ENCODE measurements at regions not wholly inside any gene's neighbourhood (a gene's known extent, or its start where the extent isn't known, plus 50 kb on each side); places are given as distances from the start of the nearest gene placed in this dataset.
"Not testable (repeated sequence)": the region's sequence is repeated elsewhere in the genome, so short reads cannot be mapped to it uniquely, and the experiment has no call there.

- no peak for DNase-seq (ENCODE audit: low spot score)
Measured at GRCh38 chr21:14058566-14058965, 152.2 kb downstream of the LIPI start.

DNA sequence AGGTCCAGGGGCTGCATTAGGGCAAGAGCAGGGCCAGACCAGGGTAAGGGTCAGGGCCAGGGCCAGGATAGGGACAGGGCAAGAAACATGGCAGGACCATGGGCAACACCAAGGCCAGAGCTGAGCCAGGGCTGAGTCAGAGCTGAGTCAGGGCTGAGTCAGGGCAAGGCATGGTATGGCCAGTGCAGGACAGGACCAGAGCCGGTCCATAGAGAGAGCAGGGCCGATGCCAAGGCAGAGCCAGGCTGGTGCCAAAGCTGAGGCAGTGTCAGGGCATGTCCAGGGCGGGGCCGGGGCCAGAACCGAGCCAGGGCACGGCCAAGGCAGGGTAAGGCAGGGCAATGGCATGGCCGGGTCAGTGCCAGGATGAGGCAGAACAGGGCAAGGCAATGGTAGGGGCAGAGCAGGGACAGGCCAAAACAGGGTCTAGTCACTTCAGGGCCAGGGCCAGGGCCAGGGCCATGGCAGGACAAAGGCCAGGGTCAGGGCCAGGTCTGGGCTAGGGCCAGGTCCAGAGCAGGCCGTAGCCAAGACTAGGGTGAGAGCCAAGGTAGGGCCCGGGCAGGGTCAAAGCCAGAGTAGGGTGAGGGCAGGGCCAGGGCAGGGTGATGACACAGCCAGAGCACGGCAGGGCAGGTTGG lies 152.8 kb downstream of the LIPI start:
- not testable (repeated sequence) for DNase-seq (ENCODE audit: low spot score)

DNA sequence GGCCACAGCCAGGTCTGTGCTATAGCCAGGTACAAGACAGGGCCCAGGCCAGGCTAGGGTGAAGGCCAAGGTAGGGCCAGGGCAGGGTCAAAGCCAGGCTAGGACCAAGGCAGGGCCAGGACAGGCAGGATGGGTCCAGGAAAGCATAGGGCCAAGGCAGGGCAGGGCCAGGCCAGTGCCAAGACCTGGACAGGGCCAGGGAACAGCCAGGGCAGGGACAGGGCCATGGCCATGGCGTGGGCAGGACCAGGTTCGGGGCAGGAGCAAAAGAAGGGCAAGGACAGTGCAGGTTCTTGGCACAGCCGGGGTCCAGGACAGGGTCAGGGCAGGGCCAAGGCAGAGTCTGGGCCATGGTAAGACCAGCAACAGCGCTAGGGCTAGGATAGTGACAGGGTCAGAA lies 153.4 kb downstream of the LIPI start:
- DNase-seq (ENCODE audit: low spot score): no peak

GRCh38 chr21:14056771-14057191 lies 154.0 kb downstream of the LIPI start:
- DNase-seq (ENCODE audit: low spot score): no peak

- DNase-seq (ENCODE audit: low spot score): not testable (repeated sequence)
Measured at GRCh38 chr21:14055746-14056515, 154.8 kb downstream of the LIPI start.

DNA sequence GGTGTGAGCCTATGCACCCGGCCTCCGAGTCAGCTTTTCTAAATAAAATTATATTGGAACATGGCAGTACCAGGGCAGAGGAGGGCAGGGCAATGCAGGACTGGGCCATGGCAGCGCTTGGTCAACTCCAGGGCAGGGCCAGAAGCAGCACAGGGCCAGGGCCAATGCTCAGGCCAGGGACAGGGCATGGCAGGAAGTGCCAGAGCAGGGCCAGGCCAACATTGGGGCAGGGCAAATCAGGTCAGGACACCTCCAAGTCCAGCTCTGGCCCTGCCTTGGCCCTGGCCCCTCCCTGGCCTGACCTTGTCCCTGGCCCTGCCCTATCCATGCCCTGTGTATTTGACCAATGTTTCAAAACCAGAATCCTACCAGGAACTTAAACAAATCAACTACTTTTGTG lies 156.1 kb downstream of the LIPI start:
- no peak for DNase-seq (ENCODE audit: low spot score)

- DNase-seq (ENCODE audit: low spot score): no peak
Measured at GRCh38 chr21:14050121-14050520, 160.6 kb downstream of the LIPI start.

DNA sequence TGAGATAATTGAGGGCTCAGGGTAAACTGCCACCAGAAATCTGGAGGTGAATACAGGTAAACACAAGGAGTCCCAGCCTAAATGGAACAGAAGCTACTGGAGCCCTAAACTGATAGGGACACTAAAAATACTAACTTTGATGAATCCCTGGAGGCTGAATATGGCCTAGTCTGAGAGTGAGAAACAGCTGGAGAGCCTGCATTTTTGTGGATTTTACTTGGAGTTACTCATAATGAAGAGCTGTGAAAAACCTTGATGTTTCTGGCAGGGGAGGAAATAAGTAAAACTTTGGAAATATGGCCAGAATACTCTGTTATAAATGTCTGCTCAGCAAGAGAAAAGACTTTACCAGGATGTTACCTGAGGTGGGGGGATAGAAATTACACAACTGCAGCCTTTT lies 164.4 kb downstream of the LIPI start:
- no peak for DNase-seq (ENCODE audit: low spot score)

- DNase-seq (ENCODE audit: low spot score): no peak
Measured at GRCh38 chr21:14040386-14040785, 170.4 kb downstream of the LIPI start.

DNA sequence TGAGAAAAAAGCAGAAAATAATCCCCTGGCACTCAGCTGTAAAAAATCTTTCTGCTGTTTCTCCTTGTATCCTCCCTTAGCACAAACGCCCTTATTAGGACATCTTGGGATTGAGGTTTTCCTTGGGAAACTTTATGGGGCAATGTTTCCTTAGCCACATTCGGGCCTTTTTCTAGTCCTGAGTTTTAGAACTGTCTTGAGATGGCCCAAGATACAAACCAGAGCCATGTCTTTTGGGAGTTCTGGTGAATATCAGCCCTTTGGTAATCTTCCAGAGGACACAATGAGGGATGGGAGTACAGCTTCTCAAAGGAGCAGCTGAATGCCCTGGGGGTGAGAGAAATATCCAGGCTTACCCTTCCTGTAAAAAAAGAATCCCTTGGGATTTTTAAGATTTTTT lies 182.1 kb downstream of the LIPI start:
- DNase-seq (ENCODE audit: low spot score): not testable (repeated sequence)

DNA sequence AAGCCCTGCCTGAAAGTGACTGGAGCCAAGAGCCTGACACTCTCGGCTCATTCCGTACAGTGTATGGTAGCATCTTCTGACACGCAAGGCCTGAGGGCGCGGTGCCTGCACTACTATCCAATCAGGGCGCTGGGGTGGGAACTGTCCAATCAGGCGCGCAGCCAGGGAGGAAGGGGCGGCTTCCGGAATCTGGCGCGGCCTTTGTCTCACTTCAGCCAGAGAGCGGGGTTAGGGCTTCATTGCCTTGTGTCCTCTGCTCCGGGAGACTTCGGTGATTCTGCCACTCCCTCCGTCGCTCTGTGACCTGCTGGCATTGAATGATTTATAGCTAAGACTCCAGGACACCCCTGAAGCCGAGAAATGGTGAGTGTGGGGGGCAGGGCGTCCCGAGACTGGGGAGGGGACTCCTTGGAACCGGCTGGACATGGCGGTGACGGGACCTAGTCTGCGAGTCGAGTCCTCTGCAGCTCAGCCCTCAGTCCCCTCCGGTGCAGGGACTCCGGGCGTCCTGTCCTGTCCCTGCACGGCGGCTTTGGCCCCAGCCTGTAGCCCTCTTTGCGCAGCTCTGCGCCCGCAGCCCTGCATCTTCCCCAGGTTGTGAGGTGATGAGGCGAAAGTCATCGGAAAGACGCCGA lies 183.4 kb downstream of the LIPI start:
- peak; percentile 95 for DNase-seq (ENCODE audit: low spot score)

GRCh38 chr21:14020108-14020507 lies 190.6 kb downstream of the LIPI start:
- not testable (repeated sequence) for DNase-seq (ENCODE audit: low spot score)

DNA sequence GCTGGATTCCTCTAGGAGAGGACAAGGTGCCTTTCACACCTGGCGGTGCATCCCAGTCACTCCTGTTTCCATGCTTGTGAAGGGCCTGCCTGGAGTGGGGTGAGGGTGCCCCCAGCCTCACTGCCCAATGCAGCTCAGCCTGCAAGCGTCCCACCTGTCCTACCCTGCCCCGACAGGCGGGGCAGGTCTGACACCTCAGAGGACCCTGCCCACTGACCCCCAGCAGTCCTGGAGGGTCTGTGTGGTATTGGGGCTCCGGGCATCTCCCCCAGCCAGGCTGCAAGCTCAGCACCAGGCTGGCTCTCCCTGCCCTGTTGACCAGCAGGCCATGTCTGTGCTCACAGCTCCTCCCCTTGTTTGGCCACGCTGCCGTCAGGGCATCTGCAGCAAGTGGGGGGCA lies 194.9 kb downstream of the LIPI start:
- DNase-seq (ENCODE audit: low spot score): not testable (repeated sequence)

DNA sequence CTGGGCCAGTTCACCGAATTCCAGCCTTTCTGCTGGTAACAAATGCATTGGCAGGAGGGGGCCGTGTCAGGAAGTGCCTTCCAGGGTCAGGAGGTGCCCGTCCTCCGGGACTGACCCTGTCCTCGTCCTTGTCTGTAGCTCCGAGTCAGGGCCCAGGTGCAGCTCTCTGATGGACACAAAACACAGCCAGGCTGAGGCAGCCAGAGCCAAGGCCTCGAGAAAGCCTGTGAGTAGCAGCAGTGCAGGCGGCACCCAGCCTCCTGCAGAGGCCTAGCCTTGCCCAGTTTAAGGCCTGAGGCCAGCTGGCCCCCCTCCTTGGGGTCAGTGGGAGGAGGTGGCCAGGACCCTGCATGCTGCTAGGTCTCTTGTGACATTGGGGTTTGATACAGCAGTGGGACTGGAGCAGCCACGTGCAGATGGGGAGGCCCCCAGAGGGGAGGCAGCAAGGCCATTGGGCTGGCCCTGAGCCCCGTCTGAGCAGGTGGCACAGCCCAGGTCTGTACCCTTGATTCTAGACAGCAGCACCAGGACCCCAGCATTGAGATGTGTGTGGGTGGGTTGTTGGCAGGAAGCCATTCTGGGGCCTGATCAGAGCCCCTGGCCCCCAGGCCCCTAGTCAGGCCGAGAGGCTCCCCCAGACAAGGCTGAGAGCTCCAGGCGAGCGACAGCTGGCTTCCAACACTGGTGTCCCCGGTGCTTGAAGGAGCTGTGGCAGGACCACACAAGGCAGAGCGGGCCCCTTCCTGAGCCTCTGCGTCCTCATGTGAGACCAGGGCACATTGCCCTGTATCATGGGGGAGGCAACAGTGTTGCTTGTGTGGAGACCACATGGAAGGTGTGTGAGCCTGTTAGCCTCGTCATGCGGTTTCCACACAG lies 196.9 kb downstream of the LIPI start:
- DNase-seq (ENCODE audit: low spot score): not testable (repeated sequence)

GRCh38 chr21:14013056-14013603 lies 197.6 kb downstream of the LIPI start:
- no peak for DNase-seq (ENCODE audit: low spot score)

- DNase-seq (ENCODE audit: low spot score): no peak
Measured at GRCh38 chr21:14012409-14012808, 198.3 kb downstream of the LIPI start.

DNA sequence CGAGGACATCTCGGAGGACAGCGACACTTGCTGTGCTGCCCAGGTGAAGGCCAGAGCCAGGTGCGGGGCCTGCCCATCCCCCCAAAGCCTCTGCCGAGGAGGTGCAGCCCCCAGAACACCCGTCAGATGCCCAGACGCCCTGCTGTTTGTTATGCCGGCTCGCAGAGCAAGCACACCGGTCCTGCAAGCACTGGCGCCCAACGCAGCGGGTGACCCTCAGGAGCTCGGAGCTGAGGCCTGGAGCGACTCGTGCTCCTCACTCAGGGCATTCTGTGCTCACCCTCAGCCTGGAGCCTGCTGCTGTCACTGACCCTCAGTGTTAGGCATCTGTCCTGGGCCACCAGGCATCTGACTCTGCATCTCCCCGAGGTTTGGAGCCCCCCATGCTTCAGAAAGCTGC lies 199.0 kb downstream of the LIPI start:
- not testable (repeated sequence) for DNase-seq (ENCODE audit: low spot score)

GRCh38 chr21:14011149-14011548 lies 199.6 kb downstream of the LIPI start:
- DNase-seq (ENCODE audit: low spot score): not testable (repeated sequence)

- DNase-seq (ENCODE audit: low spot score): no peak
Measured at GRCh38 chr21:14010729-14011128, 200.0 kb downstream of the LIPI start.

GRCh38 chr21:14009990-14010389 lies 200.8 kb downstream of the LIPI start:
- not testable (repeated sequence) for DNase-seq (ENCODE audit: low spot score)

DNA sequence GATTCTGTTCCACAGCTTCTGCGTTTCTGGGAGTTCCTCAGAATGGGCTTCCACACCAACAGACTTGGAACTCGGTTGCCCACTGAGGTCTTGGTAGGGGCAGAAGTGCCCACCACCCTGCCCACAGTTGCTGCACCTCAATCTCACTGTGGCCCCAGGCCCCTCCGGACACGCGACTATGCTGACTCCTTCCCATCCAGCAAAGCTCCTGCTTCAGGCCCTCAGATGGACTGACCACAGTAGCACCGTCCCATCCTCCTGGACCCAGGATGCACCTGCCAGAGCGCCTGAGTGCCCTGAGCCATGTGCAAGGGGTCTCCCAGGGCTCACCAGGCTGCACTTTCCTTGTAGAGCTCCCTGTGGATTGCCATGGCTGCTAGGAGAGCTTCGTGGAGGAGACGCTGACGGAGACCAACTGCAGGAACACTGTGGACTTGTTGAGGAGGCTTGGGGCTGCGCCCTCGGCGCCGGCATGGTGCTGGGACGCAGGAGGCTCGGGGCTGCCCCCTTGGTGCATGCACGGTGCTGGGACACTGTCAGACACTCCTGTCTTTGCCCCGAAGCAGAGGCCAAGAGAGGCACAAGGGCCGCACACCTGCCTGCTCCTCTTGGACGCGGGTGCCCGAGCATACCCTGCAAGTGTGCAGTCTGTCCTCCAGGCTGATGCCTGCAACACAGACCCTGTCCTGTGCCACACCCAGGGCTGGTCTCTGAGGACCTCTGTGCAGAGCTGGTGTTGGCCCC lies 201.3 kb downstream of the LIPI start:
- DNase-seq (ENCODE audit: low spot score): not testable (repeated sequence)

All from NAMALWA (cell line).